BE2C (cell line): ENCODE measurements at regions not wholly inside any gene's neighbourhood (a gene's known extent, or its start where the extent isn't known, plus 50 kb on each side); places are given as distances from the start of the nearest gene placed in this dataset.
"Not testable (repeated sequence)": the region's sequence is repeated elsewhere in the genome, so short reads cannot be mapped to it uniquely, and the experiment has no call there.

ENCODE experiments used
- DNase-seq: peaks from one replicate; pipeline ENCODE4 v3.0.0-alpha.2; 2020
- H3K27me3 ChIP-seq: fragments of 250-450 bp; sonication (Bioruptor Pico); 2 replicates; pipeline ENCODE4 v1.5.1; 2020; ENCODE audit warnings: mild to moderate bottlenecking
- H3K36me3 ChIP-seq: fragments of 250-450 bp; sonication (Bioruptor Pico); 2 replicates; pipeline ENCODE4 v1.5.1; 2020; ENCODE audit warnings: mild to moderate bottlenecking
- H3K4me1 ChIP-seq: fragments of 250-450 bp; sonication (Bioruptor Pico); 2 replicates; pipeline ENCODE4 v1.5.1; 2020
- H3K4me3 ChIP-seq: 2 replicates; pipeline ENCODE4 v1.5.1; 2011; ENCODE audit warnings: low read depth, low read length
- H3K9me3 ChIP-seq: fragments of 250-450 bp; sonication (Bioruptor Pico); 2 replicates; pipeline ENCODE4 v1.5.1; 2020
- TF ChIP-seq, protein P1 (sequence below): IDR thresholded peaks from 2 replicates; pipeline ENCODE4 v1.5.1; 2012; ENCODE audit warnings: mild to moderate bottlenecking, low read depth, low read length

DNA sequence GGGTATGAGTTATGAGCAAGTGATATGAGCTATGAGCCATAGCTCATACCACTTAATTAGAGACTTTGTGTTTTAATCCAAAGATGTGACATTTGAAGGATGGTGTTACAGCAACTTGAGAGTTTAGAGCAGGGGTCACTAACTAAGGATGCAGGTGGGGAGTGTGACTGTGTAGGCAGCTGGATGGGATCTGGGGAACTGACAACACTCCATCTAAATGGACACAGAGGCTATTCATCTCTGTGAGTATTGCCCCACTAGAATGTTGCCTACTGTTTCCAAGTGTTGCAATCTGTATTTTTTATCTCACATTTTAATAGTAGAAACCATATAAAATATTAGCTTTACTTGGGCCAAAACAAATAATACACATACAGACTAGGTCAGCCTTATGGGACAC lies 488.1 kb upstream of the DAB2 start:
- Histone ChIP-seq H3K36me3 (no peaks in the 10 kb centered on the region), H3K4me1 (no peaks in the 10 kb centered on the region), H3K4me3 (no peak overlapping the region), H3K27me3 (no peaks in the 10 kb centered on the region), H3K9me3 (no peaks in the 10 kb centered on the region)
- TF ChIP-seq, protein P1, sequence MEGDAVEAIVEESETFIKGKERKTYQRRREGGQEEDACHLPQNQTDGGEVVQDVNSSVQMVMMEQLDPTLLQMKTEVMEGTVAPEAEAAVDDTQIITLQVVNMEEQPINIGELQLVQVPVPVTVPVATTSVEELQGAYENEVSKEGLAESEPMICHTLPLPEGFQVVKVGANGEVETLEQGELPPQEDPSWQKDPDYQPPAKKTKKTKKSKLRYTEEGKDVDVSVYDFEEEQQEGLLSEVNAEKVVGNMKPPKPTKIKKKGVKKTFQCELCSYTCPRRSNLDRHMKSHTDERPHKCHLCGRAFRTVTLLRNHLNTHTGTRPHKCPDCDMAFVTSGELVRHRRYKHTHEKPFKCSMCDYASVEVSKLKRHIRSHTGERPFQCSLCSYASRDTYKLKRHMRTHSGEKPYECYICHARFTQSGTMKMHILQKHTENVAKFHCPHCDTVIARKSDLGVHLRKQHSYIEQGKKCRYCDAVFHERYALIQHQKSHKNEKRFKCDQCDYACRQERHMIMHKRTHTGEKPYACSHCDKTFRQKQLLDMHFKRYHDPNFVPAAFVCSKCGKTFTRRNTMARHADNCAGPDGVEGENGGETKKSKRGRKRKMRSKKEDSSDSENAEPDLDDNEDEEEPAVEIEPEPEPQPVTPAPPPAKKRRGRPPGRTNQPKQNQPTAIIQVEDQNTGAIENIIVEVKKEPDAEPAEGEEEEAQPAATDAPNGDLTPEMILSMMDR = no peak
- DNase-seq = no peak

DNA sequence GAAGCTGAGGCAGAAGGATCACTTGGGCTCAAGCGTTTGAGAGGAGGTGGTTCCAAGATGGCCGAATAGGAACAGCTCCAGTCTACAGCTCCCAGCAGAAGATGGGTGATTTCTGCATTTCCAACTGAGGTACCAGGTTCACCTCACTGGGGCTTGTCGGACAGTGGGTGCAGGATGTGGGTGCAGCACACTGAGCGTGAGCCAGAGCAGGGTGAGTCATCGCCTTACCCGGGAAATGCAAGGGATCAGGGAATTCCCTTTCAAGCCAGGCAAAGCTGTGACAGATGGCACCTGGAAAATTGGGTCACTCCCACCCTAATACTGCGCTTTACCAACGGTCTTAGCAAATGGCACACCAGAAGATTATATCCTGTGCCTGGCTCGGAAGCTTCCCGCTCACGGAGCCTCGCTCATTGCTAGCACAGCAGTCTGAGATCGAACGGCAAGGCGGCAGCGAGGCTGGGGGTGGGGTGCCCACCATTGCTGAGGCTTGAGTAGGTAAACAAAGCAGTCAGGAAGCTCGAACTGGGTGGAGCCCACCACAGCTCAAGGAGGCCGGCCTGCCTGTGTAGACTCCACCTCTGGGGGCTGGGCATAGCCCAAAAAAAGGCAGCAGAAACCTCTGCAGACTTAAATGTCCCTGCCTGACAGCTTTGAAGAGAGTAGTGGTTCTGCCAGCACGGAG lies 482.6 kb upstream of the DAB2 start:
- not testable (repeated sequence) for H3K36me3 ChIP-seq, H3K4me1 ChIP-seq, H3K9me3 ChIP-seq, DNase-seq, H3K27me3 ChIP-seq, H3K4me3 ChIP-seq

DNA sequence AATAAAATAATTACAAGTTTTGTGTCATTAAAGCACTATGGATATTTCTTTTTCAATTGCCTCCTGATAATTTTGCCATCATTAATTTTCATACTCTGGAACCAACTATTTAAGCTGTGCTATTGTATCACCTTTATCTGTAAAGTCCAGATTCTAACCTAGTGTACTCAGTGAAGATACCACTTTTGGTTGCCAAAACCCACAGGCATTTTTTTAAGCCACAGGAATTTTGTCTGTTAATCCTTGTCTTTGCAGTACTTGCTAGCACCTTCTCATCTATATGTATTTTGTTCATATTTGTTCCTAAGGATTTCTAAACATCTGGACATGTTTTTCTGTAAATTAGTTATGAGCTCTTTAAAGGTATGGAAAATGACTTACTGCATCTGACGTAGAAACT lies 481.4 kb upstream of the DAB2 start:
- no peak for DNase-seq
- H3K4me3 ChIP-seq = no peak overlapping the region
- no peaks in the 10 kb centered on the region for H3K9me3 ChIP-seq
- H3K36me3 ChIP-seq = no peaks in the 10 kb centered on the region
- H3K4me1 ChIP-seq = no peaks in the 10 kb centered on the region
- TF ChIP-seq, protein P1 = no peak
- no peaks in the 10 kb centered on the region for H3K27me3 ChIP-seq

DNA sequence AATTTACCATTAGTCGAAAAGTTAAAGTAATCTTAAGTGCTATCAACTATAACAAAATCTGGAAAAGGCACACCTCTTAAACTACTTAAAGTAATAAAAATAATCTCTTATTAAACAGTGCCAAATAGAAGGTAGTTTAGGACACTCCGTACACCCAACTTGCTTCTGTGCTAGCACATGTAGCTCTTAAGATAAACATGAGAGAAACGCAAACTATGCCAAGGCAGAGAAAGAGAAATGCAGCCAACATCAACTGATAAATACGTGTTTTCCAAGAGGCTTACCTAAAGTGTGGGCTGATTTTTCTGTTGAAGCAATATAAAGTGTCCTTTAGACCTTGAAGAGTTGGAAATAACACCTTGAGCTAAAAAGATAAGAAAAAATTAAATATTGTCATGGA lies 480.6 kb upstream of the DAB2 start:
- no peak for DNase-seq
- TF ChIP-seq, protein P1 = no peak
- Histone ChIP-seq H3K36me3 (no peaks in the 10 kb centered on the region), H3K4me1 (no peaks in the 10 kb centered on the region), H3K27me3 (no peaks in the 10 kb centered on the region), H3K9me3 (no peaks in the 10 kb centered on the region), H3K4me3 (no peak overlapping the region)

DNA sequence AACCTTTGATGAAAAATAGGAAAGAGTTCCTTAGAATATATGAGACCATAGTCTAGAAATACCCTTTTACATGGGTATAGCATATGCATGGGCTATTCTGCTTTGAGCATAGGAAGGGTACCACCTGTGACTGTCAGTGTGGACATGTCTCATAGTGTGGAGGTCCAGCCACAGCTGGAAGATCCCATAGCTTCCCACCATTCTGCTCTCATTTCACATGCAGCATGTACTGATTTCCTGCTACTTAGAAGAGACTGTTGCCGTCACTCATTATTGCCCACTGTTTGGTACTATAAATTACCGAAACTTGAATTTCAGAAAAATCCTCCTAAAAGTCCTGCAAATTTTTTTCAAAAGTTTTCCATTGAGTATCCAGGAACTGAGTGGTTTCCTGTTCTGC lies 477.8 kb upstream of the DAB2 start:
- no peaks in the 10 kb centered on the region for H3K27me3 ChIP-seq
- H3K9me3 ChIP-seq = no peaks in the 10 kb centered on the region
- no peaks in the 10 kb centered on the region for H3K36me3 ChIP-seq
- H3K4me3 ChIP-seq = no peak overlapping the region
- no peaks in the 10 kb centered on the region for H3K4me1 ChIP-seq
- DNase-seq = no peak
- TF ChIP-seq, protein P1 = no peak

DNA sequence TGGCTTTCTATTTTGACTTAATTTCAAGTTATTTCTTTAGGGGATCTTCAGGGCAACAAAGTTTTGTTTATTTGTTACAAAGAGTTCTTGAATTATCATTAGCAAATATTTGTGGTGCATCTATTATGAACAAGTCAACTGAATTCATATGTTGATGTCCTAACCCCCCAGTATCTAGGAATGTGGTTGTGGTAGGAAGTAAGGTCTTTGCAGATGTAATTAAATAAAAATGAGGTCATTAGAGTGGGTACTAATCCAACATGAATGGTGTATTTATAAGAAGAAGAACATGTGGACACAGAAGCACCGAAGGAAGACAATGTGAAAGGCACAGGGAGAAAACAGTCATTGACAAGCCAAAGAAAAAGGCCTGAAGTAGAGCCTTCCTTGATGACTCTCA lies 474.0 kb upstream of the DAB2 start:
- no peaks in the 10 kb centered on the region for H3K4me1 ChIP-seq
- DNase-seq = no peak
- no peak overlapping the region for H3K4me3 ChIP-seq
- TF ChIP-seq, protein P1 = no peak
- H3K36me3 ChIP-seq = no peaks in the 10 kb centered on the region
- no peaks in the 10 kb centered on the region for H3K27me3 ChIP-seq
- H3K9me3 ChIP-seq = no peaks in the 10 kb centered on the region

DNA sequence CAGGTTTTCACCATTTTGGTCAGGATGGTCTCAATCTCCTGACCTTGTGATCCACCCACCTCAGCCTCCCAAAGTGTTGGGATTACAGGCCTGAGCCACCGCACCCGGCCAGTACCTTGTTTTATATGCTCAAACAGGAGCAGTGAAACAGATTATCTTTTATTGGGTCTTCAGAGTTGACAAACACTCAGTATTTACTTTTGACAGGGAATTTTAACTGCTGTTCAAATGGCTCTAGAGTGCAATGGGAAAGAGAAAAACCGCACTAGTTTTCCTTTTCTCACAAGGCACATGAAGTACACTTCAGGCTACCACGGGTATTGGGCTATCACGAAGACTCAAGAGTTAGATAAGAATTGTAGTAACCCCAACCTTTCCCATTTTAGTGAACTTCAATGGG lies 471.9 kb upstream of the DAB2 start:
- Histone ChIP-seq H3K9me3 (no peaks in the 10 kb centered on the region), H3K36me3 (no peaks in the 10 kb centered on the region), H3K27me3 (no peaks in the 10 kb centered on the region), H3K4me1 (no peaks in the 10 kb centered on the region), H3K4me3 (no peak overlapping the region)
- DNase-seq = no peak
- TF ChIP-seq, protein P1 = no peak
